Neural progenitor cell (in vitro differentiated cells): ENCODE measurements at regions not wholly inside any gene's neighbourhood (a gene's known extent, or its start where the extent isn't known, plus 50 kb on each side); places are given as distances from the start of the nearest gene placed in this dataset.

Experiments used
- DNase-seq: peaks from one replicate; pipeline ENCODE4 v3.0.0-alpha.2; 2016; ENCODE audit warnings: low spot score
- H2AFZ ChIP-seq: fragments of 200-600 bp; sonication (generic); replicated peaks from 2 replicates; pipeline ENCODE4 v1.6.1; 2016; ENCODE audit warnings: antibody characterized with exemption
- H3F3A ChIP-seq: fragments of 200-600 bp; sonication (generic); 2 replicates; pipeline ENCODE4 v1.6.1; 2016; ENCODE audit warnings: antibody characterized with exemption, low read depth
- H3K27ac ChIP-seq: fragments of 200-600 bp; sonication (generic); 2 replicates; pipeline ENCODE4 v1.5.1; 2016; ENCODE audit warnings: mild to moderate bottlenecking
- H3K27me3 ChIP-seq: fragments of 200-600 bp; sonication (generic); 2 replicates; pipeline ENCODE4 v1.6.1; 2016; ENCODE audit warnings: mild to moderate bottlenecking, moderate library complexity
- H3K36me3 ChIP-seq: fragments of 200-600 bp; sonication (generic); 2 replicates; pipeline ENCODE4 v1.5.1; 2016
- H3K4me1 ChIP-seq: fragments of 200-600 bp; sonication (generic); 2 replicates; pipeline ENCODE4 v1.6.1; 2016; ENCODE audit warnings: mixed run types
- H3K4me2 ChIP-seq: fragments of 200-600 bp; sonication (generic); 2 replicates; pipeline ENCODE4 v1.6.1; 2016
- H3K4me3 ChIP-seq: fragments of 200-600 bp; sonication (generic); 2 replicates; pipeline ENCODE4 v1.5.1; 2016
- H3K79me2 ChIP-seq: fragments of 200-600 bp; sonication (generic); 2 replicates; pipeline ENCODE4 v1.6.1; 2016; ENCODE audit warnings: low read depth
- H3K9ac ChIP-seq: fragments of 200-600 bp; sonication (generic); 2 replicates; pipeline ENCODE4 v1.6.1; 2016
- H3K9me3 ChIP-seq: fragments of 200-600 bp; sonication (generic); 2 replicates; pipeline ENCODE4 v1.5.1; 2016; ENCODE audit warnings: low read depth
- H4K20me1 ChIP-seq: fragments of 200-600 bp; sonication (generic); 2 replicates; pipeline ENCODE4 v1.6.1; 2016; ENCODE audit warnings: low read depth
- H3K27ac Mint-ChIP-seq: 3 replicates; pipeline ENCODE4 v1.8.0; 2021; ENCODE audit warnings: mixed read lengths
- H3K27me3 Mint-ChIP-seq: 2 replicates; pipeline ENCODE4 v1.8.0; 2022; ENCODE audit warnings: low read depth, mild to moderate bottlenecking, inconsistent platforms, moderate library complexity, mixed read lengths; ENCODE audit not compliant: insufficient read depth
- H3K36me3 Mint-ChIP-seq: 3 replicates; pipeline ENCODE4 v1.8.0; 2021; ENCODE audit warnings: mixed read lengths
- H3K4me1 Mint-ChIP-seq: 3 replicates; pipeline ENCODE4 v1.8.0; 2021; ENCODE audit warnings: mixed read lengths
- H3K4me3 Mint-ChIP-seq: 3 replicates; pipeline ENCODE4 v1.8.0; 2021; ENCODE audit warnings: mild to moderate bottlenecking, moderate library complexity, mixed read lengths
- H3K9me3 Mint-ChIP-seq: 3 replicates; pipeline ENCODE4 v1.8.0; 2020; ENCODE audit warnings: mixed read lengths
- EZH2 ChIP-seq: fragments of 200-600 bp; sonication (generic); IDR thresholded peaks from 2 replicates; pipeline ENCODE4 v1.6.1; 2017; ENCODE audit warnings: antibody characterized with exemption, mild to moderate bottlenecking, moderate library complexity
- EZH2phosphoT487 ChIP-seq: fragments of 200-600 bp; sonication (generic); IDR thresholded peaks from 2 replicates; pipeline ENCODE4 v1.6.1; 2017; ENCODE audit warnings: antibody characterized with exemption
- TF ChIP-seq, protein P1 (sequence below): fragments of 200-600 bp; sonication (generic); IDR thresholded peaks from 2 replicates; pipeline ENCODE4 v1.5.1; 2017; ENCODE audit warnings: antibody characterized with exemption, mild to moderate bottlenecking

GRCh38 chr2:238505119-238505891, 78.6 kb downstream of the ASB1 start:
- H3K4me3 ChIP-seq: no peak overlapping the region
- peaks cover 30% of the 10 kb centered on the region for H3K4me1 ChIP-seq
- Mint-ChIP-seq H3K27me3 (peaks cover 14% of the 10 kb centered on the region), H3K4me3 (no peak overlapping the region), H3K36me3 (peaks cover 5% of the 10 kb centered on the region), H3K27ac (no peak overlapping the region), H3K9me3 (peaks cover 10% of the 10 kb centered on the region), H3K4me1 (peaks cover 19% of the 10 kb centered on the region)
- H4K20me1 ChIP-seq: no peaks in the 10 kb centered on the region
- no peaks in the 10 kb centered on the region for H3K36me3 ChIP-seq
- TF ChIP-seq EZH2phosphoT487 (no peak), EZH2 (no peak)
- TF ChIP-seq, protein P1, sequence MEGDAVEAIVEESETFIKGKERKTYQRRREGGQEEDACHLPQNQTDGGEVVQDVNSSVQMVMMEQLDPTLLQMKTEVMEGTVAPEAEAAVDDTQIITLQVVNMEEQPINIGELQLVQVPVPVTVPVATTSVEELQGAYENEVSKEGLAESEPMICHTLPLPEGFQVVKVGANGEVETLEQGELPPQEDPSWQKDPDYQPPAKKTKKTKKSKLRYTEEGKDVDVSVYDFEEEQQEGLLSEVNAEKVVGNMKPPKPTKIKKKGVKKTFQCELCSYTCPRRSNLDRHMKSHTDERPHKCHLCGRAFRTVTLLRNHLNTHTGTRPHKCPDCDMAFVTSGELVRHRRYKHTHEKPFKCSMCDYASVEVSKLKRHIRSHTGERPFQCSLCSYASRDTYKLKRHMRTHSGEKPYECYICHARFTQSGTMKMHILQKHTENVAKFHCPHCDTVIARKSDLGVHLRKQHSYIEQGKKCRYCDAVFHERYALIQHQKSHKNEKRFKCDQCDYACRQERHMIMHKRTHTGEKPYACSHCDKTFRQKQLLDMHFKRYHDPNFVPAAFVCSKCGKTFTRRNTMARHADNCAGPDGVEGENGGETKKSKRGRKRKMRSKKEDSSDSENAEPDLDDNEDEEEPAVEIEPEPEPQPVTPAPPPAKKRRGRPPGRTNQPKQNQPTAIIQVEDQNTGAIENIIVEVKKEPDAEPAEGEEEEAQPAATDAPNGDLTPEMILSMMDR: no peak
- H3K27ac ChIP-seq: no peak overlapping the region
- no peaks in the 10 kb centered on the region for H3K27me3 ChIP-seq
- peaks cover 23% of the 10 kb centered on the region for H3F3A ChIP-seq
- H2AFZ ChIP-seq: no peak overlapping the region
- H3K9me3 ChIP-seq: no peaks in the 10 kb centered on the region
- no peak overlapping the region for H3K9ac ChIP-seq
- H3K79me2 ChIP-seq: no peaks in the 10 kb centered on the region
- DNase-seq: no peak
- no peak overlapping the region for H3K4me2 ChIP-seq

GRCh38 chr2:238505892-238506280, 79.2 kb downstream of the ASB1 start:
- no peak overlapping the region for H3K27ac ChIP-seq
- no peaks in the 10 kb centered on the region for H3K9me3 ChIP-seq
- Mint-ChIP-seq H3K9me3 (peaks cover 10% of the 10 kb centered on the region), H3K4me1 (peaks cover 22% of the 10 kb centered on the region), H3K4me3 (no peak overlapping the region), H3K27ac (no peak overlapping the region), H3K27me3 (peaks cover 14% of the 10 kb centered on the region), H3K36me3 (peaks cover 5% of the 10 kb centered on the region)
- H4K20me1 ChIP-seq: no peaks in the 10 kb centered on the region
- no peak overlapping the region for H3K9ac ChIP-seq
- no peak overlapping the region for H3K4me2 ChIP-seq
- peaks cover 29% of the 10 kb centered on the region for H3F3A ChIP-seq
- H3K27me3 ChIP-seq: no peaks in the 10 kb centered on the region
- DNase-seq: no peak
- peaks cover 36% of the 10 kb centered on the region for H3K4me1 ChIP-seq
- no peaks in the 10 kb centered on the region for H3K79me2 ChIP-seq
- H2AFZ ChIP-seq: no peak overlapping the region
- H3K4me3 ChIP-seq: no peak overlapping the region
- TF ChIP-seq, protein P1: no peak
- TF ChIP-seq EZH2phosphoT487 (no peak), EZH2 (no peak)
- no peaks in the 10 kb centered on the region for H3K36me3 ChIP-seq

DNA sequence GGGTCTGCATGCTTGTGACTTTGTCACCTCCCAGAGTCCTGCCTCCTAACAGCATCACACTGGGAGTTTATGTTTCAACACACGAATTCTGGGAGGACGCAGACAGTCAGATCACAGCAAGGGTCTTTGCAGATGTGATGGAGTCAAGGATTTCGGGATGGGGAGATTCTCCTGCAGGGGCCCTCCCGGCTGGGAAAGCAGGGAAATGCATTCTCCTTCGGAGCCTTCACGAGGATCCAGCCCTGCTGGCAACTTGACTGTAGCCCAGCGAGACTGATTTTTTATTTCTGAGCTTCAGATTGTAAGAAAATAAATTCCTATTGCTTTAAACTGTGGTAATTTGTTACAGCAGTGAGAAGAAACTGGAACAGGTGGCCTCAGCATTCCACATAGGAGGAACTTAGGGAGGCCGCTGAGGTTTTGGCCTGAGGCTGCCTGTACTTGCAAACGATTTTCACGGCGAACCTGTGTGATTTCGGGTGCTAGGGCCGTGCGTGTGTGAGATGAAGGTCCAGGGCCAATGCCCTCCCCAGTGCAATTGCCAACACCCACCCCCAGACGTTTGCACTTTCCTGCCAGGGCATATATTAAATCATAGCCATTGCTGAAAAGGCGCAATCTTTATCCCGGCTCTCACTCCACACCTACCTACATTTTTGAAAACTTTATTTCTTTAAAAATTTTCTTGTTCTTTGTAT, 79.8 kb downstream of the ASB1 start:
- Histone ChIP-seq H3K9ac (no peak overlapping the region), H3K27me3 (no peaks in the 10 kb centered on the region), H3K36me3 (no peaks in the 10 kb centered on the region), H3K79me2 (no peaks in the 10 kb centered on the region), H3K9me3 (no peaks in the 10 kb centered on the region), H3K27ac (no peak overlapping the region), H3K4me2 (no peak overlapping the region), H2AFZ (no peak overlapping the region), H3F3A (peaks cover 29% of the 10 kb centered on the region), H3K4me1 (peaks cover 42% of the 10 kb centered on the region), H4K20me1 (no peaks in the 10 kb centered on the region), H3K4me3 (no peak overlapping the region)
- peaks cover 10% of the 10 kb centered on the region for H3K9me3 Mint-ChIP-seq
- peaks cover 5% of the 10 kb centered on the region for H3K36me3 Mint-ChIP-seq
- H3K27ac Mint-ChIP-seq: peak overlapping the region; percentile 25
- peaks cover 14% of the 10 kb centered on the region for H3K27me3 Mint-ChIP-seq
- TF ChIP-seq EZH2phosphoT487 (no peak), EZH2 (no peak)
- TF ChIP-seq, protein P1: no peak
- no peak overlapping the region for H3K4me3 Mint-ChIP-seq
- DNase-seq: no peak
- H3K4me1 Mint-ChIP-seq: peaks cover 22% of the 10 kb centered on the region
